IPS-NIHi11 (cell line): ENCODE measurements at regions not wholly inside any gene's neighbourhood (a gene's known extent, or its start where the extent isn't known, plus 50 kb on each side); places are given as distances from the start of the nearest gene placed in this dataset.
A peak's percentile ranks its signal among the peaks of the same experiment; 100 is the strongest.

Experiments
- DNase-seq: peaks from one replicate; pipeline ENCODE4 v3.0.0; 2012; ENCODE audit warnings: mixed read lengths, low spot score

- no peak for DNase-seq
These were observed 289.2 kb upstream of the DMRT1 start for GRCh38 chr9:551986-552929.

- no peak for DNase-seq
These were observed 286.0 kb upstream of the DMRT1 start for GRCh38 chr9:555493-555892.

GRCh38 chr9:556199-556598 is 285.3 kb upstream of the DMRT1 start:
- DNase-seq = no peak

- DNase-seq = no peak
These were observed 284.8 kb upstream of the DMRT1 start for GRCh38 chr9:556675-557074.

- DNase-seq = no peak
These were observed 283.8 kb upstream of the DMRT1 start for GRCh38 chr9:557601-558201.

- DNase-seq = no peak
These were observed 280.1 kb upstream of the DMRT1 start for GRCh38 chr9:561427-561826.

DNA sequence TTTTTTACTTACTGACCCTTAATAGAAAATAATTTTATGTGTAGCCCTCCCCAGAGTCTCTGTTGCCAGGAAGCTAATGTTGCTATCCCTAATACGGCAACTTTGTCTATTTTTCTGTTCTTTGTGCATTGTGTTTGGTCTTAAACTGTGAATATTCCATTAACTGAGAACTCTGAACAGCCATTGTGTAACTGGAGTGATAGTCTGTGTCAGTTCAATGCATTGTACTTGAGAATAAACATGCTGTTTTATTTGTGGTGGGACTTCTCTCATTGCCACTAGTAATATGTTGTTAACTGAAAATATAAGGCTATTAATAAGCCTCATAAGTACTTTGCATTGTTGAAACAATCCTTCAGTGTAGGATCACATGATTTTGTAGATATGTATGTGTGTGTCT is 278.3 kb upstream of the DMRT1 start:
- no peak for DNase-seq

DNA sequence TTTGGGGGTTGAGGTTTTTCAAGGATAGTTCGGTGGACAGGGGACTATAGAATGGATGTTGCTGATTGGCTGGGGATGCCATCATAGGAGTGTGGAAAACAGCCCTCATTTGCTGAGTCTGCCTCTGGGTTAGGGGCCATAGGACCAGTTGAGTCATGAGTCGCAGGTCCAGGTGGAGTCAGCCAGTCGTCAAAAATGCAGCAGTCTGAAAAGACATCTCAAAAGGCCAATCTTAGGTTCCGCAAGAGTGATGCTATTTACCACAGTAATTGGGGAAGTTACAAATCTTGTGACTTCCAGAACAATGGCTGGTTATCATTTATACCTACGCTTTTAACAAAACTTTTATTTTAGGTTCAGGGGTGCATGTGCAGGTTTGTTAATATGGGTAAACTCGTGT is 276.0 kb upstream of the DMRT1 start:
- no peak for DNase-seq

- no peak for DNase-seq
These were observed 274.3 kb upstream of the DMRT1 start for GRCh38 chr9:567128-567746.

DNA sequence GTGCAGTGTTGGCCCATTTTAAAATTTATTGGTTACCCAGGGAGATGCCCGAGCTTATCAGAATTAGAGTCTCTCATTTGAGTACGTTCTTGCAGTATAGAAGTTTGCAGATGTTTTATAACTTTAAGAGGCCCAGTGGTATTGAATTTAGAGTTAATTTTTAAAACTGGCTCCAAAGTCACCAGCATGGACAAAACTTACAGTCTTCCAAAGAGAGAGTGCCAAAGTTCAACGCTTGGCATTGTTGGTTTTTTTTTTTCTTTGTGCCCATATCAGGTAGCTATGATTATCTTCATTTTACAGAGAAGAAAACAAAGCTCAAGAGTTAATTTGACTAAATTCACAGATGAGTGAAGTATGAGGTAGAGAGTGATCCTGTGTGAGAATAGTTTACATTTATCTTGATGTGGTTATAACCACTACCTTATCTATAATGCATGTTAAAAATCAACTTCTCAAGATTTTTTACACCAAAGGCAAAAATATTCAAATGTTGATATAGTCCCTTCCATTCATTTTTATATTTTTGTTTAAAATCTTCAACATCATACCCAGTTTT is 273.7 kb upstream of the DMRT1 start:
- no peak for DNase-seq

- no peak for DNase-seq
These were observed 272.2 kb upstream of the DMRT1 start for GRCh38 chr9:569296-569695.

GRCh38 chr9:570187-570586 is 271.3 kb upstream of the DMRT1 start:
- DNase-seq = no peak

DNA sequence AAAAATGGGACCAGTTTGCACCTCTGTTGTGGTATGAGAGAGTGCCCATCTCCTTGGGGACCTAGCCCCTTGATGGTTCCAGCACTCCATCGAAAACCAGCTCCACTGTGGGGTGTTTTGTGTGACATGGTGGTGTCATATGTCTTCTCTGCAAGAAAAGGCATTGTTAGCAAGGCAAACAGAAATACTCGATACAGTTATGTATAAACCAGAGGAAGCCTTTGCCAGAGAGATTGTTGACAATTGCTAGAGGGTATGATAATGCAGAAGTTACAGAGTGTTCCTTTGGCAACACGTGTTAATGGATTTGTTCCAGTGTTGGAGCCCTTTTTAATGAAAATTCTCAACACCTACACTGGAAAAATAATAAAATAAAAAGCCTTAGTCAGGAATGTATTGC is 270.4 kb upstream of the DMRT1 start:
- no peak for DNase-seq

GRCh38 chr9:571741-572140 is 269.8 kb upstream of the DMRT1 start:
- DNase-seq = no peak

- peak; percentile 49 for DNase-seq
These were observed 267.6 kb upstream of the DMRT1 start for GRCh38 chr9:573691-574410.

DNA sequence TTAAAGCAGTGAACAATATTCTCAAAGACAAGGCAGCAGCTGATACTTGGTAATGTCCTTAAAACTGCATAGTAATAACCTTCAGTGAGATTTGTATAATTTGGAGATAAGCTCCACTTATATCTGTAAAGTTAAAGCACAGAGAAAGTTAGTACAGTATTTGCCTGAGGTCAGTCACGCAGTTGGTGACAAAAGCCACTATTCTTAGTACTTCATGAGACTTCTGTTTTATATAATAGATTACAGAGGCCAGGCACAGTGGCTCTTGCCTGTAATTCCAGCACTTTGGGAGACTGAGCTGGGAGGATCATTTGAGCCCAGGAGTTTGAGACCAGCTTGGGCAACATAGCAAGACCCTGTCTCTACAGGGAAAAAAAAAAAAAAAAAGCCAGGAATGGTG is 266.4 kb upstream of the DMRT1 start:
- no peak for DNase-seq

DNA sequence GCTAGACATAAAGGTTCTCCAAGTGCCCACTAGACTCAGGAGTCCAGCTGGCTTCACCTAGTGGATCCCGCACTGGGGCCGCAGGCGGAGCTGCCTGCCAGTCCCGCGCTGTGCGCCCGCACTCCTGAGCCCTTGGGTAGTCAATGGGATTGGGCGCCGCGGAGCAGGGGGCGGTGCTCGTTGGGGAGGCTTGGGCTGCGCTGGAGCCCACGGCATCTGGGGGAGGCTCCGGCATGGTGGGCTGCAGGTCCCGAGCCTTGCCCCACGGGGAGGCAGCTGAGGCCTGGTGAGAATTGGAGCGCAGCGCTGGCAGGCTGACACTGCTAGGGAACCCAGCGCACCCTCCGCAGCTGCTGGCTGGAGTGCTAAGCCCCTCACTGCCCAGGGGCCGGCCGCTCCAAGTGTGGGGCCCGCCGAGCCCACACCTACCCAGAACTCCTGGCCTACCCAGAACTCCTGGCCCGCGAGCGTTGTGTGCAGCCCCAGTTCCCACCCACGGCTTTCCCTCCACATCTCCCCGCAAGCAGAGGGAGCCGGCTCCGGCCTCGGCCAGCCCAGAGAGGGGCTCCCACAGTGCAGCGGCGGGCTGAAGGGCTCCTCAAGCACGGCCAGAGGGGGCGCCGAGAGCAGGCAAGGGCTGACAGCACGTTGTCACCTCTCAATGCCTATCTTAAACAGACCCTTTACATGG is 260.7 kb upstream of the DMRT1 start:
- DNase-seq = no peak

GRCh38 chr9:581673-582497 is 259.6 kb upstream of the DMRT1 start:
- peak; percentile 30 for DNase-seq

DNA sequence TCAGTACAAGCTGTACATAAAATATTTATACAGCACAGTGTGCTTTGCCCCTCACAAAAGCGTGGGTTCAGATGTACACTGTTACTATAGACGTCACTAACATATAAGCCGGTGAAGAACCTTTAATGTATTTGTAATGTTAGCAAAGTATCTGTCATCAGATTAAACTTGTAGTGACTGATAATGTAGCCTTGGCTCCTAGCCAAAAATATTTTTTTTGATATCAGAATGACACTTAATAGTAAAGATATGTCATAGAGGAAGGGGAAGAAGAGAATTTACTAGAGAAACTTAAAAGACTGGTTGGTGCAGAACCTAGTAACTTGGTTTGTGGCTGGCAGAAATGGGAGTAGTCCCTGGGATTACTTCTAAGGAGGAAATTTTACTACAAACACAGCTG is 258.7 kb upstream of the DMRT1 start:
- no peak for DNase-seq

- DNase-seq = no peak
These were observed 254.0 kb upstream of the DMRT1 start for GRCh38 chr9:587527-587926.

DNA sequence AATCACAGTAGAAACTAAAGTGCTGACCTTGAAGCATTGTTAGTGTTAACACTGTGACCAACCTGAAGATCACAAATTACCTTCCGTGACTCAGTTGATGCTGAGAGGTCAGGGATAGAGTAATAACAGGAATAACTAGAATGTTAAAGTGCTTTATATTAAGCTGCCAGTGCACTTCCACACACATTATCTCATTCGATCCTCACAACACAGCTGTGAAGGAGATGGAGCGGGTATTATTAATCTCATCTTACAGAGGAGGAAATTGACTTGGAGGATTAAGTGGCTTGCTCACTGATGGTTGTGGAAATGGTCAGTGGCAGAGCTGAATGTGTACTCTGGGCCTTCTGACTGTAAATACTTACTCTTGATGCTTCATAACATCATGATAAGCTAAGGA is 252.5 kb upstream of the DMRT1 start:
- no peak for DNase-seq
